ENCODE measurements at regions not wholly inside any gene's neighbourhood (a gene's known extent, or its start where the extent isn't known, plus 50 kb on each side); places are given as distances from the start of the nearest gene placed in this dataset.

- Histone ChIP-seq H4K91ac (replicated peaks; ENCODE audit: insufficient read length, low read length) (no peak overlapping the region), H4K5ac (ENCODE audit: insufficient read length, low read depth, low read length) (no peak overlapping the region), H4K20me1 (replicated peaks in 1 of 2; ENCODE audit: control insufficient read depth in 1 of 2, insufficient read depth in 2 of 2, low read length in 2 of 2) (no peaks in the 10 kb centered on the region), H3K56ac (replicated peaks; ENCODE audit: insufficient read length, low read depth, low read length) (no peak overlapping the region), H3K9ac (replicated peaks in 1 of 4; ENCODE audit: extremely low read depth in 1 of 4, low read depth in 3 of 4, low read length in 3 of 4) (no peak overlapping the region), H3K4me3 (ENCODE audit: extremely low read depth in 1 of 4, insufficient read depth in 2 of 4, low read depth in 3 of 4, low read length in 4 of 4) (no peak overlapping the region), H2BK120ac (replicated peaks; ENCODE audit: low read depth, low read length) (no peak overlapping the region), H3K4ac (replicated peaks; ENCODE audit: insufficient read length, low read depth, low read length) (no peak overlapping the region), H3K23me2 (ENCODE audit: low read depth, low read length) (no peaks in the 10 kb centered on the region), H2BK20ac (ENCODE audit: low read length) (no peak overlapping the region), H3K14ac (ENCODE audit: insufficient read length) (no peak overlapping the region), H3K4me1 (replicated peaks in 1 of 4; ENCODE audit: control insufficient read depth in 3 of 4, insufficient read depth in 4 of 4, low read length in 3 of 4) (peaks cover 0 to 4% (median 3%) of the 10 kb centered on the region in 4 experiments; a peak in 3 of 7 replicates), H3K4me2 (ENCODE audit: insufficient read depth in 1 of 2, low read depth in 2 of 2, low read length in 2 of 2) (no peak overlapping the region), H3K27ac (ENCODE audit: low read depth, low read length) (no peak overlapping the region), H4K8ac (ENCODE audit: extremely low read depth, insufficient read depth, low read length) (no peak overlapping the region), H3K36me3 (ENCODE audit: control insufficient read depth in 2 of 4, insufficient read depth in 4 of 4, low read length in 3 of 4) (no peaks in the 10 kb centered on the region), H3K9me3 (ENCODE audit: insufficient read depth in 2 of 2, low read depth in 1 of 2, low read length in 1 of 2) (no peaks in the 10 kb centered on the region), H3K23ac (ENCODE audit: insufficient read length) (no peak overlapping the region), H2BK12ac (ENCODE audit: low read depth, low read length) (no peak overlapping the region), H2AFZ (ENCODE audit: low read length) (0 out of 2 replicates have a peak overlapping the region, but pooled peaks have one; percentile 76), H2BK5ac (ENCODE audit: low read depth, low read length) (no peak overlapping the region), H3K27me3 (replicated peaks in 1 of 4; ENCODE audit: control insufficient read depth in 3 of 4, extremely low read depth in 1 of 4, insufficient read depth in 3 of 4, low read length in 3 of 4) (no peaks in the 10 kb centered on the region; a peak in 1 of 7 replicates), H3K18ac (ENCODE audit: extremely low read depth, low read length) (no peak overlapping the region), H3K79me1 (ENCODE audit: low read depth, low read length) (no peaks in the 10 kb centered on the region), H2AK5ac (ENCODE audit: low read depth, low read length) (no peak overlapping the region), H3K79me2 (ENCODE audit: control insufficient read depth in 1 of 2, insufficient read depth in 2 of 2, low read length in 2 of 2) (no peaks in the 10 kb centered on the region), H2BK15ac (ENCODE audit: low read length) (no peak overlapping the region)
- ChIA-PET POLR2A (ENCODE audit: partially characterized antibody) (no interaction called here), CTCF (ENCODE audit: partially characterized antibody) (interaction anchor here (0.7 to 1.8 kb wide), 3 partner anchors 90 to 159 kb away, joined by 3 to 5 read pairs (median 3); no protein-coding TSS in a partner anchor)
- WGBS, 2 experiments (ENCODE audit: extremely low coverage in 1 of 2, insufficient coverage in 1 of 2, insufficient read length in 1 of 2, insufficient replicate concordance in 2 of 2, low coverage in 1 of 2, low lambda C conversion rate in 2 of 2, missing lambda C conversion rate in 1 of 2): 70% methylated on average over 11 of the region's 11 CpGs; no CpG with 5 or more reads in 1 of the 2 experiments
- TF ChIP-seq SP1 (IDR thresholded peaks at IDR 0.05; ENCODE audit: low read depth, low read length): no peak
- 0 out of 2 replicates have a peak, but pooled peaks have one; percentile 5 for TF ChIP-seq TCF12 (IDR thresholded peaks at IDR 0.05; ENCODE audit: low read depth, low read length)
- TF ChIP-seq POLR2A (IDR thresholded peaks at IDR 0.05; ENCODE audit: control extremely low read depth in 1 of 2, low read depth in 2 of 2, low read length in 2 of 2): no peak
- TF ChIP-seq YY1 (IDR thresholded peaks at IDR 0.05; ENCODE audit: low read depth, low read length): no peak
- no peak for TF ChIP-seq FOSL1 (IDR thresholded peaks at IDR 0.05; ENCODE audit: insufficient read depth, low read depth, low read length)
- no peak for TF ChIP-seq SUZ12 (IDR thresholded peaks at IDR 0.05; ENCODE audit: low read length)
- peak; percentile 46 to 60 for TF ChIP-seq RAD21 (IDR thresholded peaks at IDR 0.05 in 1 of 2, conservative IDR thresholded peaks at IDR 0.05 in 1 of 2; ENCODE audit: low read depth in 2 of 2, low read length in 2 of 2)
- no peak for TF ChIP-seq BACH1 (IDR thresholded peaks at IDR 0.05; ENCODE audit: low read length)
- TF ChIP-seq CTBP2 (IDR thresholded peaks at IDR 0.05; ENCODE audit: borderline replicate concordance, insufficient read depth, insufficient read length, low read length): no peak
- peak in 2 of 3 experiments; percentile 43 to 52; a peak in 2 of 4 replicates for TF ChIP-seq CTCF (IDR thresholded peaks at IDR 0.05; ENCODE audit: control extremely low read depth in 1 of 3, insufficient read depth in 1 of 3, low read depth in 1 of 3, low read length in 3 of 3)
- FAIRE-seq (no peak), DNase-seq (ENCODE audit: low read depth in 1 of 2, low spot score in 2 of 2) (peak in 1 of 2 experiments; percentile 58)
Observed at GRCh38 chr12:127133675-127134335, 1133.2 kb upstream of the TMEM132C start.
